NCI-H2227 treated with DMSO at 0.1 percent for 48 hours (cell line): ENCODE measurements at regions not wholly inside any gene's neighbourhood (a gene's known extent, or its start where the extent isn't known, plus 50 kb on each side); places are given as distances from the start of the nearest gene placed in this dataset.
"Not testable (repeated sequence)": the region's sequence is repeated elsewhere in the genome, so short reads cannot be mapped to it uniquely, and the experiment has no call there.

Experiments
- DNase-seq: peaks from one replicate; lab custom pipeline; 2025; lab: John Stamatoyannopoulos, UW

DNA sequence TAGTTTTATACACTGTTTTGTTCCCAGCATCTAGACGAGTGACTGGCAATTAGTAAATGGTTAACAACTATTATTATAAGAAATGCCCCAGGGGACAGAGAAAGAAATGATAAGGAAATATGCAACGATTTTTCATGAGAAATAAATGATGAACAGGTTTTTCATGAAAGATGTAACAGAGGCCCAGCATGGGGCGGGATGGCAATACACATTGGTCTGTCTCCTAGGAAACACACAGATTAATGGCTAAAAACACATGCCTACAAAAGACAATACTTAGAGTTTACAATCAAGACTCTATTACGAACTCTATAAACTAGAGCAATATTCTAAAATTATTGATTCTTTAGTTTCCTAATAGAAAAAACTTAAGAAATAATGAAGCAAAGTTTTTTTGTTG lies 441.5 kb upstream of the CDH9 start:
- DNase-seq, result no peak

DNA sequence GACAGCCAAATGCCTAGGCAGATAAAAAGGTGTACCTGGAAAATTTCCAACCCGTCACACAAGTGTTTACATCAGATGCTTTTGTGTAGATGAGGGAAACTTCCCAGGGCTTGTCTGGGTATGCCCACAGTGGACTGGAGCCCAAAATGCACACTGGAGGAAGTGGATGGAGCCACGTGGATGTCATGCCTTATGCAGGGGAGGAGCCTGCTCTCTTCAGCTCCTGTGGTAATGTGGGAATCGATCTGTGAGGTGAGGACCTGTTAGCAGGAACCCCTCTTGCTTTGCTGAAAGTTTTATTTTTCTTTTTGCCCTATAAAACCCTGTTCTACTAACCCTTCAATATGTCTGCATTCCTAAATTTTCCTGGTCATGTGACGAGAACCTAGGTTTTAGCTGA lies 439.2 kb upstream of the CDH9 start:
- no peak for DNase-seq

DNA sequence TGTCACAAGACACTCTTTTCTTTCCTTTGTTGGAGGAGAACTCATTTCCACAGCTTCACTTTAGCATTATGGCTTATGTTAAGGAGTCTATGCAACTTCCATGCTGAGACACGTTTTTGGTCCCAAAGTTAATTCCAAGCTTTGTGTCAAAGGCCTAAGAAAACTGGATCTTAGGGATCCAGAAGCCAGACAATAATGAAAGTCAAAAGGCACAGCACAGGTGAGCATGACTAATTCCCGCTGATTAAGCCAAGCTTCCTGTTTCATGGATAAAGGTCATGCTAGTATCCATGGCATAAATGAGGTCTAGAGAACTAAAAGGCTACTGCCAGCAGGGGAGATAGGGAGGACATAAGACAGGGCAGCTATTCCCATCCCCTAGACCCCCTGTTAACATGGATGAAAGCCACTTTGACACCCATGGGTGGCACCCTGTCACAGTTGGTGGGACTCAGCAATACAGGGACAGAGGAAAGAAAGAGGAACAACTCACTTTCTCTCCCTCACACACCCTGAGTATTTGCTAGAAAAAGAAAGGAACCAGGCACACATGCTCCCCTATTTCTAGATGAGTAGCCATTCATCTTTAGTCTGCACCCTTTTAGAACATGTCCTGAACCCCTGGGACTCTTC lies 438.1 kb upstream of the CDH9 start:
- DNase-seq, result no peak

DNA sequence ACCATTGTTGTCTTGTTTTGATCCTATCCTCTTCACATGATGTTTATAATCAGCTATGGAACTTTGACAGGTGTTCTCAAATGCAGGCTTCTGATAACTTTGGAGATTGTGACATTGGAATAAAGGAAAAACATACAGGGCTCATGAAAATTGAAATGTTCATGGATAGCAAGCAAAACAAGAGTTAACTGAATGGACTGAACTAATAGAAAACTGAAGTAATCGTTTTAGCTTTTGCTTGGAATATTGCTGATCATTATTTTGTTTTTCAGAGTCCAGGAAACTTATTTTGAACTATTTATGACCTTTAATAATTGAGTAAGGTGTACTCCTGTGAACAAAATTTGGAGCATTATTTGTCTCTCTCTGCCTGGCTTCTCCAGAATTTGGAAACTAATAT lies 436.7 kb upstream of the CDH9 start:
- no peak for DNase-seq

DNA sequence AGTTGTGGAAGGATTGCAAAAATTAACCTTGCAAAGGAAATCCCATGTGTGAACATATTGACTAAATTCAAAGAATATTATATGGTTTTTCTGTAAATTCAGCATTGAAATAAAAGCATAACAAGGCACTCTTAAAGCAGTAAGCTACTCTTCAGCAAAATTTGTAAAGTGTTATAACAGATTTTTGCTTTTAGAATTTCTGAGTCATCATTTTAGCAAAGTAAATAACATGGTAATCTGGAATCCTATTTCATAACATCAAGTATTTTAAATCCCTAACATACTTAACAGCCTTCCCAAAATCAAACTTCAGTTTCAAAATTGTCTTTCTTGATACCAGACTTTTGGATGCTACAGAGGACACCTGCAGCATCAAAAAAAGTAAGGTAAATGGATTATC lies 436.0 kb upstream of the CDH9 start:
- no peak for DNase-seq

DNA sequence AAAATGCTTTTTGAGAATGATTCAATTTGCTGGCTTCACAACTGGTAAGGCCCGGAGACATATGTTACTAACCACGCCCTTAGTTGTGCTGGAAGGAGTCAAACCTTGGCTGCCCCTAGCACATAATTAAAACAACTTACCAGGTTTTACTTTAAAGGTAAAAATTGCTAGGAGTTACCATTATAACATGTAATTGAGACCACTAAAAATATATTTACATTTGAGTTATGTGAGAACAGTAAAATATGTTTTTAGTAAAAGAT lies 435.6 kb upstream of the CDH9 start:
- no peak for DNase-seq

DNA sequence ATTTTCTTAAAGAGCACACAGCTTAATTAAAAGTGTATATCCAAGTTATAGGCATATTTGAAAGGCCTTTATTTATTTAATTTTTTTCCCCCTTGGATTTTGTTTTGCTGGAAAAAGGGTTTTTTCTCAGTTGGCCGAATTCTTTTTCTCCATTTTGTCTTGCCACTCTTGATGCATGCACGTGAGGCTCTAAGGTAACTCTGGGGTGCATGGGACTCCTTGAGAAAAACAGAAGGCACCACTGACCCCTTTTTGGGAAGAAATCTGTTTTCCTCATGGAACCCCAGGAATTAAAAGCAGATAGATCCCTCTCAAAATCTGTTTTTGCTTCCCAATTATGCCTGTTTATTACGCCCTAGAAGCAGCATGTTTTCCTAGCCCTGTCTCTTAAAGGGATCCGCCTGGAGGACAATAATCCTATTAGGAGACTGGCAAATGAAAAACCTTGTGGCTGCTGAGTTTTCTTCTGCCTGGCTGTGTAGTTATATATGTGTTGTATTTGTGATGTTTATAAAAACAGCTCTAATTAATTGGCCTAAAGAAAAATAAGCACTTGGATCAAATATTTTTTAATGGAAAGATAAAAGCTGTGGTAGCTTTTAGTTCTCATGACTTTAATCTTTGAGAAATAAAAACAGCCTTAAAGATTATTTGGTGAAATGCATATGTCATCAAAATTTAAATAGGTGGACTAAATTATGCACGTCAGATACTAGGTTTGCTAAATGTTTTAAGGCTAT lies 435.1 kb upstream of the CDH9 start:
- no peak for DNase-seq

DNA sequence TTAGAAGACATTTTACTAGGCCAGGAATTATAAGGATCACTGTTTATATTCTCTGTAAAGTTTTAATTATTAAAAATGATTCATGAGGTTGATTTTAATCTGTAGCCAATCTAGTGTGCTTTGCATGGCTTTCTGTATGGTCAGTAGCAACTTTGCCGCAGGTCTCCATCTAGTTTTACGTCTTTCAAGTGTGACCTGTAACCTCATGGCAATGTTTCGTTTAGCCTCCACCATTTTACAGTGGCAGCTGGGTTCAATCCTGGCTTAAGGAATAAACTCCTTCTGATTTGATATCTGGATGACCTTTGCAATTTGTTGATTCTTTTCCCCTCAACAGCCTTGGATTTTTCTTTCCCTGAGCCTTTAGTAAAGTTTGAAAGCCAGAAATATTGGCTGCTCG lies 434.5 kb upstream of the CDH9 start:
- no peak for DNase-seq

DNA sequence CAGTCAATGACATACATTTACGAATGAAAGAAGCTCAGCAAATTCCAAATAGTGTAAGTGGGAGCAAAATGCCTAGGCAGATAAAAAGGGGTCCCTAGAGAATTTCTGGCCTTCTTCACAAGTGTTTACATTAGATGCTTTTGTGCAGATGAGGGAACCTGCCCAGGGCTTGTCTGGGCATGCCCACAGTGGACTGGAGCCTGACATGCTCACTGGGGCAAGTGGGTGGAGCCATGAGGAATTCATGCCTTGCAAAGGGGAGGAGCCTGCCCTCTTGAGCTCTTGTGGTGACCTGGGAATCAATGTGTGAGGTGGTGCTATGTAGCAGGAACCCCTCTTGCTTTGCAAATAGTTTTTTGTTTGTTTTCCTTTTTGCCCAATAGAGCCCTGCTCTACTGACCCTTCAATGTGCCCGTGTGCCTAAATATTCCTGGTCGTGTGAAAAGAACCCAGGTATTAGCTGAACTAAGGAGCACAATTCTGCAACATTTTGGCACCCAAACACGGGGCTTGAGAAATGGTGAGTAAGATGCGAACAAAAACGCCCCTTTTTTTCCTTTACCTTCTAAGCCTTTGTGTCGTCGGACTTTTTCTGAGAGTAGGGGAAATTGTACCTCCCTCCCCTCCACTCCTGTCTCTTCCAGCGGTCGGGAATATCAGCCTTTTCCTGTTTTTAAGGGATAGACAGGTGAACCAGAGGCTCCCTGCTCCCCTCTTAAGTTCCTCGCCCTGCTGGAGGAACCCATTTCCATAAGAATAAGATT lies 433.8 kb upstream of the CDH9 start:
- no peak for DNase-seq

DNA sequence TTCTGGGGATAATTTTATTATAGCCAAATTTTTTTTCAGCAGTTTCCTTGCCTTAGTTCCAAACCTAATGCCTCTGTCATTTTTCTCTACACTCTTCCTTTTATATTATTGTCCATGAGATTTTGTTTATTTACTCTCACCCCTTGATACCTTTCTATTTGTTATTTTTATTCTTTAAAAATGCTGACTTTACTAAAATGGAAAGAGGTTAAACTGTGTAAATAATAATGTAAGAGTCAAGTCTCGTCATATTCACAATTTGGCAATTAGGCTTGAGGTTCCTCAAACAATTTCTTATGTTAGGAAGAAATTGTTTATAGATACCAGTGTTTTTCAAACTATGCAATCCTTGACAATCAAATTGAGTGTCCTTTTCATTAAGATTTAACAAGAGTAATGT lies 428.6 kb upstream of the CDH9 start:
- DNase-seq, result no peak

DNA sequence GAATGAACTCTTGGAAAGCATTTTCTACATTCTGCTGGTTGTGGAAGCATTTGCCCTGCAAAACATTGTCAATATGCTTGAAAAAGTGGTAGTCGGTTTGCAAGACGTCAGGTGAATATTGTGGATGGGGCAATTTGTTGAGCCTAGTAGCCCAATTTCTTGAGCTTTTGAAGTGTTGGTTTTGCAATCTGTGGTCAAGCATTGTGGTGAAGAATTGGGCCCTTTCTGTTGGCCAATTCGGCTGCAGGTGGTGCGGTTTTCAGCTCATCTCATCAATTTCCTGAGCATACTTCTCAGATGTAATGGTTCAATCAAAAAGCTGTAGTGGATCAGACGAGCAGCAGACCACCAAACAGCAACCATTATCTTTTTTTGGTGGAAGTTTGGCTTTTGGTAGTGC lies 426.8 kb upstream of the CDH9 start:
- no peak for DNase-seq

DNA sequence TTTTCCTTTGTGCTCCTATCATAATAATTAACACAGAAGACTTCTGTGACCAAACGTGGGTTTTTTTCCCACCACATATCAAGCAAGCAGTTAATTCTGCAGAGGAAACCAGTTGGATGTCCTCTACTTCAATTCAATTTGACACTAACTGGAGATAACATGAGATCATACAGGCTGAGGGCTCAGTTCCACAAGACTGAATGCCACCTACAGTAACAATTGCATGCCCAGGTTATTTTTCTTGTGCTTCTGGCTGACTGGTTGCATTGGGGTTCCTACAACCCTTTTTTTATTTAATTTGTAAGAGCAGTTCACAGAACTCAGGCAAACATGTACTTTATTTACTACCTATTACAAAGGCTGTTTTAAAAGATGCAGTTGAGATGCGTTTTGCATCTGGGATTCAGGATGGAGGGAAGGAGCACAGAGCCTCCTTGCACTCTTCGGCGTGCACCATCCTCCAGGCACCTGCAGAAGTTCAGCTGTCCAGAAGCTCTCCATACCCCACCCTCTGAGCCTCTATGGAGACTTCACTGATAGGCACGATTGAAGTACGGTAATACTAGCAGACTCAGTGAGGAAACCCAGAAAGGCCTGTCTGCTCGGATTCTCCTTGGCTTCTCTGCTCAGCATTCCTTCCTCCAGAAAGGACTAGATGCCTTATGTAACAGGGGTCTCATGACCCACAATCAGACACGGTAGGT lies 425.2 kb upstream of the CDH9 start:
- DNase-seq, result no peak

DNA sequence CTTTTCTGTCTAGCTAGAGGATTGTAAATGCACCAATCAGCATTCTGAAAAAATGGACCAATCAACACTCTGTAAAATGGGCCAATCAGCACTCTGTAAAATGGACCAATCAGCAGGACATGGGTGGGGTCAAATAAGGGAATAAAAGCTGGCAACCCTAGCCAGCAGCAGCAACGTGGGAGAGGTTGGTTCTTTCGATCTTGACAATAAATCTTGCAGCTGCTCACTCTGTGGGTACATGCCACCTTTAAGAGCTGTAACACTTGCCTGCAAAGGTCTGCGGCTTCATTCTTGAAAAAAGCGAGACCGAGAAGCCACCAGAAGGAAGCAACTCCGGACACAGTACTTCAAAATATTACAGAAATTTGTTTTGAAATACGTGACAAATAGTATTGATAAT lies 424.6 kb upstream of the CDH9 start:
- no peak for DNase-seq

DNA sequence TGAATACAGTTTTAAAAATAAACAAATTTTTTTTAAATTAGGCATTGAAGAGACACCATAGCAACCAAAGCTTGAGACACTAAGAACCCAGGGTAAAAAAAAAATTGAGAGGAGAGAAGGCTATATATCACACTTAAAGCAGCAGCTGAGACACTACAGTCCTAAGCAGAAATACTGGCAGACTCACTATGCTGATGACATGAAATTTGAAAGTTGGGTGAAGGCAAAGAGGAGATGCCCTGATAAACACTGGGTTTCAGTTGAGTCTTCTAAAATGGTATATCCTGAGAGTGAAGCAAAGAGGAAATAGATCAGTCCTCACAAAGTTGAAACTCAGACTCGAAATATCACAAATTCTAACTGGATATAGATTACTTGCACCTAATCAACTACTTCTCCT lies 419.9 kb upstream of the CDH9 start:
- no peak for DNase-seq

DNA sequence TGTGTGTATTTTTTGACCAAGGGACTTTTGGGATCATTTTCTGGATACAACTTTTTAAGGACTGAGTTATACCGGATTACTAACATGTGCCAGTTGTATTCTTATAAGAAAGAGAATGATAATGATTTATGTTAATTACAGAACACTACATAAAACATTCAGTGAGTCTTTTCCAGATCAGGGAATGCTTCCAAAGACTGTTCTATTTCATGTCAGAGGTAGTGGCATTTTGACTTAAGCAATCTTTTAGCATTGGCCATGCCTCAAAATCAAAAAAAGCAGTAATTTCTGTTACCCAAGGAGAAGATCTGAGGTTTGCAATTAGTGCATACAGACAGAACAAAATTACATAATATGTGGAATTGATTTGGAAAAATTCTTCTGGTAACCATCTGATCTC lies 413.0 kb upstream of the CDH9 start:
- DNase-seq, result no peak

DNA sequence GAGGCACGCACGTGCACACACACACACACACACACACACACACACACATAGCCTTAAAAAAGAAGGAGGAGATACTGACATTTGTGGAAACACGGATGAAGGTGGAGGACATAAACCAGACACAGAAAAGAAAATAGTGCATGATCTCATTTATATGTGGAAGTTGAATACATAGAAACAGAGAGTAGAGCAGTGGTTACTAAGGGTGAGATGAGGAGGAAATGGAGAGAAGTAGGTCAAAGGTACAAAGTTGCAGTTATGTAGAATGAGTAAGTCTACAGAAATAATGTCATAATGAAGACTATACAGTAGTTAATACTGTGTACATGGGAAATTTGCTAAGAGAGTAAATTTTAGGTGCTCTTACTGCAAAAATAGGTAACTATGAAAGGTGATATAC lies 412.2 kb upstream of the CDH9 start:
- no peak for DNase-seq

DNA sequence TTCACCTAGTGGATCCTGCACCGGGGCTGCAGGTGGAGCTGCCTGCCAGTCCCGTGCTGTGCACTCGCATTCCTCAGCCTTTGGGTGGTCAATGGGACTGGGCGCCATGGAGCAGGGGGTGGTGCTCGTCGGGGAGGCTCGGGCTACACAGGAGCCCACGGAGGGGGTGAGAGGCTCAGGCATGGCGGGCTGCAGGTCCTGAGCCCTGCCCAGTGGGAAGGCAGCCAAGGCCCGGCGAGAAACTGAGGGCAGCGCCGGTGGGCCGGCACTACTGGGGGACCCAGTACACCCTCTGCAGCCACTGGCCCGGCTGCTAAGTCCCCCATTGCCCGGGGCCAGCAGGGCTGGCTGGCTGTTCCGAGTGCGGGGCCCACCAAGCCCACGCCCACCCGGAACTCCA lies 401.0 kb upstream of the CDH9 start:
- not testable (repeated sequence) for DNase-seq

DNA sequence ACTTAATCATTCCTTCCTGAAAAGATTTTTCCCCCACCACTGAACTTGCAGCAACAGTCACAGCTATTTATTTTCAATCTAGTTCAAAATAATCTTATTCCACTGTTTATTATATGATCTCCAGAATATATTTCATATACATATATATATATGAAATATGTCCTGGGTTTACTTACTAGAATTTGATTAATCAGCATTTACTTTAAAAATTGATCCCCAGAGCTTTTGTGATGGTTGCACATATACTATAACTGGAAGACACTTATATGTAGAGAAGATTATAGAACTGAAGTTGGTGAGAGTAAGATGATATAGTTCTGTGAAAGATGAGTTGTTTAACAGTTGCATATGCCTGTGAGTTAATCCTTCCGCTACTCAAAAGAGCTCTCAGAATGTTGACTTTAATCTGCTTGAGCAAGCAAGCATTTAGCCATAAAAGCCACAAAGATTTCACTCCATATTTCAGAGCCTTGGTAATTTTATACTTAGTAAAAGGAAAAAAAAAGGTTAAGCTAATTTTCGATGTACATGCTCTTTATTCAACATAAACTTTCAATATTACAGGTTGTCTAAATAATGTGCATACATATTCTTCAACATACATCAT lies 399.3 kb upstream of the CDH9 start:
- no peak for DNase-seq

DNA sequence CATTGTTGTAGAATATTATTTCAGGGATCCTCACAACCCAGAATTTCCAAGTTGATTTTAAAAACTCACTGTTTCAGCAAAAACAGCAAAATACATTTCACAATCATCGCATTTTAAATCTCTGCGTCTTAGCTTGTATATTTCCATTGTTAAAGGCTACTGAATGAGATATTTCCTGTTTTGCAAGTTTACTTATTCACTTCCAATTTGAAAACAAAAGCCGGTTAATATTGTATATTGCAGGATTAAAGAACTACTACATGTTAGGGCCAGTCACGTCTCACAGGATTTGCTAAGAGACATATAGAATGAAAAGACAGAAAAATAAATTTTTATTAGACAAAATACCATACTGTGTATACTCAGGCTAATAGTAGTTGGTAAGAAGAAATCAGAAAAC lies 395.9 kb upstream of the CDH9 start:
- no peak for DNase-seq

DNA sequence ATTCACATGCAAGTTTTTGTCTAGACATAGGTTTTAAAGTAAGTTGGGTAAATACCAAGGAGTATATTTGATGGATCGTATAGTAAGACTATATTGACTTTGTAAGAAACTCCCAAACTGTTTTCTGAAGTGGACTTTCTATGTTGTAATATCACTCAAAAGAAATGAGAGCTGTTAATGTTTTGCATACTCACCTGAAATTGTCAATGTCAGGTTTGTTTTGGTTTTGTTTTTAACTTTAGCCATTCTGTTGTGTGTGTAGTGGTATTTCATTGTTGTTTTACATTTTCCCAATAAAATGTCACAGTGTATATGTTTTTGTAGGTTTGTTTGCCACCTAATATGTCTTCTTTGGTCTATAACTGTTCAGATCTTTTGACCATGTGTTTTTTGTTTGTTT lies 375.7 kb upstream of the CDH9 start:
- DNase-seq, result no peak

DNA sequence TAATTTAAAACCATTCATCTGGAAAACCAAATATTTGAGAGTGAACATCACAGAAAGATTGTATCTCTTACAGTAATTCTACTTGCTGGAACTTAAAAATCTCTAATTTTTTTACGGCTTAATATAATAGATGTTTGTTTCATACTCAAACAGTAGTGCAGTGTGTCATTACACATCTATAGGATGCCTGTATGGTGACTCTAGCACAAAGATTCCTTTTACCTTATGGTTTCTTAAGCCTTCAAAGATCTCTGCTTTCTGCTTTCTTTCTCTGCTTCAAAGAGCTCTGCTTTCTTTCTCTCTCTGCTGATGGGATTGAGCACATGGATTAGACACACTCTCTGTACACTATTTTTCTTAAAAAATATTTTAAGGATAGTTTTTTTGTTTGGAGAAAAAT lies 374.0 kb upstream of the CDH9 start:
- no peak for DNase-seq

DNA sequence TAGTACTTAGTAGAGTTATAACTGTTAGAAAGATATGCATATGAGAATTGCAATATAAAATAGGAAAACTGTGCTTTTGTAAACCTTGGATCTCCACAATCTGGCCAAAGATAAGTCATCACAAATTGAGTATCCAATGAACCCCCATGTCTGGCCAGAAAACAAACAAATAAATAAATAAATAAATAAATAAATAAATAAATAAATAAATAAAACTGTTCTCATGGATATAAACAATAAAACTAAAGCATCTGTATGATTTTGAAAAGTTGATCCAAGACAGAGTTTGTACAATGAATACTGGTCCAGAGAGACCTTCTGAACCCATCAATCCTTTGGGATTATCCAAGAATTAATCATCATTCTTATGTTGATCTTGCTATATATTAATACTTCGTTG lies 367.6 kb upstream of the CDH9 start:
- DNase-seq, result no peak
